ENCODE measurements at regions not wholly inside any gene's neighbourhood (a gene's known extent, or its start where the extent isn't known, plus 50 kb on each side); places are given as distances from the start of the nearest gene placed in this dataset.
"Not testable (repeated sequence)": the region's sequence is repeated elsewhere in the genome, so short reads cannot be mapped to it uniquely, and the experiment has no call there.

- no peaks in the 10 kb centered on the region for H3K36me3 ChIP-seq (ENCODE audit: control insufficient read depth, insufficient read depth, low read length)
- H4K20me1 ChIP-seq (ENCODE audit: control insufficient read depth, extremely low read depth, insufficient read depth, low read length): no peaks in the 10 kb centered on the region
- H3K27ac ChIP-seq (ENCODE audit: insufficient read depth, low read length): no peak overlapping the region
- no peaks in the 10 kb centered on the region for H3K9me3 ChIP-seq (ENCODE audit: control insufficient read depth, insufficient read depth, low read depth, low read length)
- no peaks in the 10 kb centered on the region for H3K79me2 ChIP-seq (ENCODE audit: control insufficient read depth, insufficient read depth, low read length)
- TF ChIP-seq CTCF (conservative IDR thresholded peaks at IDR 0.05 in 1 of 2, IDR thresholded peaks at IDR 0.05 in 1 of 2; ENCODE audit: low read depth in 1 of 2, low read length in 2 of 2) (no peak), EZH2 (IDR thresholded peaks at IDR 0.05; ENCODE audit: low read length, missing control alignments) (no peak)
- H3K4me1 ChIP-seq (ENCODE audit: control insufficient read depth, extremely low read depth, insufficient read depth, low read length): no peaks in the 10 kb centered on the region
- DNase-seq (ENCODE audit: low read depth in 2 of 2): no peak
- no peaks in the 10 kb centered on the region for H3K27me3 ChIP-seq (ENCODE audit: control insufficient read depth, insufficient read depth, low read length)
- H3K4me3 ChIP-seq (replicated peaks in 1 of 4; ENCODE audit: control extremely low read depth in 1 of 4, insufficient read depth in 1 of 4, low read depth in 3 of 4, low read length in 4 of 4): no peak overlapping the region
- no peak overlapping the region for H2AFZ ChIP-seq (ENCODE audit: low read length)
- H3K4me2 ChIP-seq (ENCODE audit: extremely low read depth, insufficient read depth, low read length): no peak overlapping the region
- H3K9ac ChIP-seq (ENCODE audit: insufficient read depth, low read length): no peak overlapping the region
These were observed 335.9 kb downstream of the XPNPEP1 start for GRCh38 chr10:109587366-109587765.

GRCh38 chr10:109556399-109556798 is 366.9 kb downstream of the XPNPEP1 start:
- Histone ChIP-seq H3K4me3 (replicated peaks in 1 of 4; ENCODE audit: control extremely low read depth in 1 of 4, insufficient read depth in 1 of 4, low read depth in 3 of 4, low read length in 4 of 4) (no peak overlapping the region), H3K9me3 (ENCODE audit: control insufficient read depth, insufficient read depth, low read depth, low read length) (no peaks in the 10 kb centered on the region), H3K36me3 (ENCODE audit: control insufficient read depth, insufficient read depth, low read length) (no peaks in the 10 kb centered on the region), H3K27ac (ENCODE audit: insufficient read depth, low read length) (no peak overlapping the region), H3K4me2 (ENCODE audit: extremely low read depth, insufficient read depth, low read length) (no peak overlapping the region), H4K20me1 (ENCODE audit: control insufficient read depth, extremely low read depth, insufficient read depth, low read length) (no peaks in the 10 kb centered on the region), H3K4me1 (ENCODE audit: control insufficient read depth, extremely low read depth, insufficient read depth, low read length) (no peaks in the 10 kb centered on the region), H2AFZ (ENCODE audit: low read length) (no peak overlapping the region), H3K9ac (ENCODE audit: insufficient read depth, low read length) (no peak overlapping the region), H3K79me2 (ENCODE audit: control insufficient read depth, insufficient read depth, low read length) (no peaks in the 10 kb centered on the region), H3K27me3 (ENCODE audit: control insufficient read depth, insufficient read depth, low read length) (no peaks in the 10 kb centered on the region)
- TF ChIP-seq CTCF (conservative IDR thresholded peaks at IDR 0.05 in 1 of 2, IDR thresholded peaks at IDR 0.05 in 1 of 2; ENCODE audit: low read depth in 1 of 2, low read length in 2 of 2) (no peak), EZH2 (IDR thresholded peaks at IDR 0.05; ENCODE audit: low read length, missing control alignments) (no peak)
- no peak for DNase-seq (ENCODE audit: low read depth in 2 of 2)

- not testable (repeated sequence) for H3K4me3 ChIP-seq (replicated peaks in 1 of 4; ENCODE audit: control extremely low read depth in 1 of 4, insufficient read depth in 1 of 4, low read depth in 3 of 4, low read length in 4 of 4); H3K9ac ChIP-seq (ENCODE audit: insufficient read depth, low read length); H3K27me3 ChIP-seq (ENCODE audit: control insufficient read depth, insufficient read depth, low read length); DNase-seq (ENCODE audit: low read depth in 2 of 2); H4K20me1 ChIP-seq (ENCODE audit: control insufficient read depth, extremely low read depth, insufficient read depth, low read length); H2AFZ ChIP-seq (ENCODE audit: low read length); H3K4me1 ChIP-seq (ENCODE audit: control insufficient read depth, extremely low read depth, insufficient read depth, low read length); H3K9me3 ChIP-seq (ENCODE audit: control insufficient read depth, insufficient read depth, low read depth, low read length); H3K27ac ChIP-seq (ENCODE audit: insufficient read depth, low read length); H3K4me2 ChIP-seq (ENCODE audit: extremely low read depth, insufficient read depth, low read length); H3K36me3 ChIP-seq (ENCODE audit: control insufficient read depth, insufficient read depth, low read length); H3K79me2 ChIP-seq (ENCODE audit: control insufficient read depth, insufficient read depth, low read length)
These were observed 381.2 kb downstream of the XPNPEP1 start for GRCh38 chr10:109542050-109542603.

All from fibroblast of lung (primary cell).